Right kidney (tissue), 1 donor: ENCODE measurements at regions not wholly inside any gene's neighbourhood (a gene's known extent, or its start where the extent isn't known, plus 50 kb on each side); places are given as distances from the start of the nearest gene placed in this dataset.

Source experiments
- DNase-seq: peaks from one replicate; pipeline ENCODE4 v3.0.0-alpha.2; 2016

DNA sequence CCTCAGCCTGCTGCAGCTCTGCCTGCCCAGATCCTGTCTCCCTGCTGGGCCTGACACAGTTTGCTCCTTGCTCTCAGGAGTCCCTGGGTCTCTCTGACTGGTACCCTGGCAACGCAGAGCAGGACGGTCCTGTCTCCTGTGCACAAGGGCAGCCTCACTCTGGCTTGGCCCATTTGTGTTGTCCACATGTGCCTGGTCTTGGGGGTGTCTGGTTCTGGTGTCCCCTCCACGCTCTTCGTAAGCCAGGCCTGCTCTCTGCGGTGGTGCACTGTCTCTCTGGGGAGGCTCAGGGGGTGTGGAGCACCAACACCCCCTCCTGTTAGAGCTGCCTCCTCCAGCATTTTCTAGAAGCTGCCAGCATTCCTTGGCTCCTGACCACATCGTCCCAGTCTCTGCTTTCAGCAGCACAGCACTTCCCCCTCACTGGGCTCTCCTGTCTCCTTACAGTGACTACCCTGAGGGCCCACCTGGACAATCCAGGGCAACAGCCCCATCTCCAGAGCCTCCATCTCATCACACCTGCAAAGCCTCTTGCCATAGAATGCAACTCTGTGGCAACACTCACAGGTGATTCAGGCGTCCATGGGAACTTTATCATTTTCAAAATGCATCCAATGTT is 235.6 kb upstream of the HS6ST1 start:
- DNase-seq, result no peak

DNA sequence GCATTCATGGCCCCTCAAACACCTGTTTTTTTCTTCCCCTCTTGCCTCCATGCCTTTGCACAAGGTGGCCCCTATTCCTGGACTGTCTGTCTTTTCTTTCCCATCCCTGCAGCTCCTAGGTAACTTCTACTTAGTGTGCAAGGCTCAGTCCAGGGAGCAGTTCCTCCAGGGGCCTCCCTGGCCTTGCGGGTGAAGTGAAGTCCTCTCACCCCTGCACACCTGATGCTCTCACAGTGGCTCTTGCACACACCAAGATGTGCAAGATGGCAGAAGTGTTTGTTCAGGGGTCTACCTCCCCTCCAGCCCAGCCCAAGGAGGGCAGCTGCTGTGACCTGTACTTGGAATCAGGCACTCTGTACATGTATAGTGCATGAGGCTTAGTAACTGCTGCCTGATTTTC is 236.8 kb upstream of the HS6ST1 start:
- no peak for DNase-seq

DNA sequence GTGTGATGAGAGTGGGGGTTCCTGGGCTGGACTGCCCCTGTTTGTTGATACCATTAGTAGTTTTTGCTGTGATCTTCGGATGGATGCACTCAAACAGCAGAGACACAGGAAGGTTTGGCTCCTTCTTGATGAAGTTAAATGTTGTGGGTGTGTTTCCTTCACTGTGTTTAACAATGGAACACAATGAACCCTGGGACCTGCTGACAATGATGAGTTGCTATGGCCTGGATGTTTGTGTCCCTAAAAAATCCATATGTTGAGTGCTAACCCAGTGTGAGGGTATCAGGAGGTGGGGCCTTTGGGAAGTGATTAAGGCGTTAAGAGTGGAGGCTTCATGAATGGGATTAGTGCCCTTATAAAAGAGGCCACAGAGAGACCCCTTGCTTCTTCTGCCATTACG is 237.4 kb upstream of the HS6ST1 start:
- DNase-seq, result no peak

DNA sequence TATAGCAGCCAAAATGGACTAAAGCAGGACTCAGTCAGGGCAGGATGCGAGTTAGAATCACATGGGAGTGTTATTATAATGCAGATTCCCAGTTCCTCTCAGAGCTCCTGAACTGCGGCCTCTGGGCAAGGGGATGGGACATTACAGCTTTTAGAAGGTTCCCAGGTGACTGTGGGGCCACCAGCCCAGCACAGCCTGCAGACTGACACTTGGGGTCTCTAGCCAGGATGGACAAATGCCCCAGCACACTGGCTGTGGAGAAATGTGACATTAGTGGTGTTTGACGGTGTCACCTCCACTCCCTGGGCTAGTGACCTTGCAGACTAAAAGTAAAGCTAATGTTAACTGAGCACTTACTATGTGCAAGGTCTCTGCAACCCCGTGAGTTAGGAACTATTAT is 238.0 kb upstream of the HS6ST1 start:
- DNase-seq, result no peak

DNA sequence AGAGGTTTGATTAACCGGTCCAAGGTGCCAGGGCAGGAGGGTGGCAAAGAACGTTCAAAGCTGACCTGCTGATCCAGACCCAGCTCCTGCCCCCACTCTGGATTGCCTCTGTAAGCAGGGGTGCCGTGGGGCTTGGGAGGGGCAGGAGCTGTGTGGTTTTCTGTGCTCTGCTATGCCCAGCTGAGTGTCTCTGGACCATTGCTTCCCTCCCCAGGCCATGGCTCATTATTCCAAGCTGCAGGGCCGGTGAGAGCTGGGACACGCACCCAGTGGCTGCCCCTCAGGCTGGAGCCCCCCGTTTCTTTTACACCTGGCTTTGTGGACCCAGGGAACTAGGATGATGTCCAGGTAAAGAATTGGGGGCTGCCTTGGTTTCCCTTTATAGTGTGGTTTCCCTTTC is 238.4 kb upstream of the HS6ST1 start:
- DNase-seq, result no peak

DNA sequence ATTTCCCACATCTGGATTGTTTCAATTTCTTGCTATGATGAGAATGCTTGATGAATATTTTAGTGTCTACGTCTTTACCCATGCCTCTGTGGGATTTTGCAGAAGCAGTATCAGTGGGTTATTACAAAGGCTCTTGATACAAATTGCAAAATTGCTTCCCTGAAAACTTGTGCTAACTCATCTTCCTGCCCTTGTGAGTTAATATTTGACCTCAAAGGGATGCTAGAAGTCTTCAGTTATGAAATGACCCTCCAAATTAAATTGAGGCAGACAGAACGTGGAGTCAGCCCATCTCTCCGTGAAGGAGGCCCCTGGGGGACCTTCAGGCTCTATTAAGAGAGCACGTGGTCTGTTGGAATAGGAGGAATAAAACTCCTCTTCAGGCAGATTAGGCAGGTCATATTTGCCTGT is 239.2 kb upstream of the HS6ST1 start:
- DNase-seq, result no peak

DNA sequence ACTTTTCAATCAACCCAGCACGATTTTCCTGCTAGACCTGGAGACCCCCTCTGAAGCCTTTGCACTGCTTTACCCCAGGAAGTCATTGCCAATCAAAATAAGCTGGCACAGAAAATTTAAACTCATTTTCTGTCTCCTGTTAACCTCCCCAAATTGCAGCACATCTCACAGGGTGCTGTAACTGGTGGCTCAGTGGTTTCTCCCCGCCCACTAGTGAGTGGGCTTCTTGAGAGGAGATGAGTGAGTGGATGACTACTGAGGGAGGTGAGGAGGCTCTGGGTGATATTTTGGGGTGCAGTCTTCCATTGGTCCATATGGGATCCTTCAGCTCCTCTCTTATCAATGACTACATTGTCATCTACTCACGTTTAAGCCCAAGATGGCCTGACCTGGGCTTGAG is 239.8 kb upstream of the HS6ST1 start:
- no peak for DNase-seq

DNA sequence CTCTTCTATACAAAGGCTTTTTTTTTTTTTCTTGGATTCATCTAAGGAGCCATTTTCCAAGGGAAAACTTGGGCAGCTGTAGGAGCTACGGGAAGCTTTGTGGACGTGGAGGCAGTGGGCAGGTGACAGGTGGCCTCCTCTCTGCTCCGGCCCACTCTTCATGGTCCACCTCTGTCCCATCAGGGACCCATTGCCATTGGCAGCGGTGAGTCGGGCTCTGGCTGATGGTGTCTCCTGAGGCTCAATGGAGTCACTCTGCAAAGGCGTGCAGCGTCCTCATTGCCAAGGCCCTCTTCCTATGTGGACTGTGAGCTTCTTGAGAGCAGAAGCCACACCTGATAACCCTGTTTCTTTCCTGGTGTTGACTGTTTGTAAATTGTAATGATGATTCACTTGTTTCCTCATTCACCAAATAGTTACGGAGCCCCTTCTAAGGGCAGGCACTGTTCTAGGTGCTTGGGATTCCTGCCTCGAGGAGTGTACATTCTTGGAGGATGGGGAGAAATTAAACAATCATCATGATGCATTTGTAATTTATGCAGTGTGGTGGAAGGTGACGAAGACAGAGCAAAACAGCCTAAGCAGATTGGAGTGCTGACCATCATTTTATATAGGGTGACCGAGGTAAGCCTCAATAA is 240.3 kb upstream of the HS6ST1 start:
- DNase-seq, result no peak

DNA sequence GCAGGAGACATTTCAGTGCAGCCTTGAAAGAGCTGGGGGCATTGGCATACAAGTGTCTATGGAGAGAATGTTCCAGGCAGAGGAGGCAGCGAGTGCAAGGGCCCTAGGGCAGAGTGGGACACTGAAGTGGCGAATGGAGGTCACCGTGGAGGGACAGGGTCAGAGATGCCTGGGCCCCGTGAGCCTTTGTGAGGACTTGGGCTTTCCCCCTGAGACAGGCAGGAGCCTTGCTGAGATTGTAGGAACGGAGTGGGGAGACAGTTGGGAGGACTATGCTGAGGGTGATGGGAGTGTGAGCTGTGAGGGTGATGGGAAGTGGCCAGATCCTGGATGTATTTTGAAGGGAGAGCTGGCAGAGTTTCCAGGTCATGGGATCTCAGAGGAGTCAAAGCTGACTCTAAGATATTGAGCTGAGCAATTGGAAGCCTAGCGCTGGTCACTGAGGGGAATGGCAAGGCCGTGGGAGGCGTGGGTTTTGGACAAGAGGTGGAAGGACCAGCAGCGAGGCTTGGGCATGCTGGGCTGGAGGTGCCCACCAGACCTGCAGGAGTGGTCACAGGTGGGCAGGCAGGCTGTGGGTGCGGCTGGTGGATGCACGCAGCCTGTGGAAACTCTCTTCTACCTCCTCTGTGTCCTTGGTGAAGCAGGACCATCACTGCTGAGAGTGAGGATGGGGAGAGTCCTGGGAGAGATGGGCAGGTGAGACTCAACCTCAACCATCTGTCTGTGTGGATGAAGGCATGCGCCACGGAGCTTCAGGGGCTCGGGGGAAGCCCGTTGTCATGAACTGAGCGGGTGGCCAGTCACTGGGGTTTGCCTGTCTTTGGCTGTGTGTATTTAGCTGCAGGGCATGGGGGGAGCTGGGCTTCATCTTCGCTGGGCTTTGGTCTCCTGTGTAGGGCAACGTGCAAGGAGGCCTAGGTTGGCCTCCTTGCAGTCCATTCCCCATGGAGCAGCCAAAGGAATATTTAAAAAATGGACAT is 241.2 kb upstream of the HS6ST1 start:
- DNase-seq, result no peak

DNA sequence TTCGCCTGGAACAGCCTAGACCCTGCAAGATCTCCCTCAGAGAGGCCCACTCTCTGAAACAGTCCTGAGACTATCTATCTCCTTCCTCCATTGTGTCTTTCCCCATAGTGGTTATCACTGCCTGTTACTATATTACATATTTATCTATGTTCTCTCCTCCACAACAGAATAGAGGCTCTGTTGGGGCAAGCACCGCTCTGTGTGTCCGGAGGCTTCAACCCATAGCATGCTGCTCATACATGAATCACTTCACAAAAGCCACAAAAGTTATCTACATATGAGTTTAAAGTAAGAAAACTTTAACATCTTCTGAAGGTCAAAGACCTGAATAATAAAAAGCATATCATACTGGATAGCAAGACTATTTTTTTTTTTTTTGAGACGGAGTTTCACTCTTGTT is 242.1 kb upstream of the HS6ST1 start:
- DNase-seq, result no peak

DNA sequence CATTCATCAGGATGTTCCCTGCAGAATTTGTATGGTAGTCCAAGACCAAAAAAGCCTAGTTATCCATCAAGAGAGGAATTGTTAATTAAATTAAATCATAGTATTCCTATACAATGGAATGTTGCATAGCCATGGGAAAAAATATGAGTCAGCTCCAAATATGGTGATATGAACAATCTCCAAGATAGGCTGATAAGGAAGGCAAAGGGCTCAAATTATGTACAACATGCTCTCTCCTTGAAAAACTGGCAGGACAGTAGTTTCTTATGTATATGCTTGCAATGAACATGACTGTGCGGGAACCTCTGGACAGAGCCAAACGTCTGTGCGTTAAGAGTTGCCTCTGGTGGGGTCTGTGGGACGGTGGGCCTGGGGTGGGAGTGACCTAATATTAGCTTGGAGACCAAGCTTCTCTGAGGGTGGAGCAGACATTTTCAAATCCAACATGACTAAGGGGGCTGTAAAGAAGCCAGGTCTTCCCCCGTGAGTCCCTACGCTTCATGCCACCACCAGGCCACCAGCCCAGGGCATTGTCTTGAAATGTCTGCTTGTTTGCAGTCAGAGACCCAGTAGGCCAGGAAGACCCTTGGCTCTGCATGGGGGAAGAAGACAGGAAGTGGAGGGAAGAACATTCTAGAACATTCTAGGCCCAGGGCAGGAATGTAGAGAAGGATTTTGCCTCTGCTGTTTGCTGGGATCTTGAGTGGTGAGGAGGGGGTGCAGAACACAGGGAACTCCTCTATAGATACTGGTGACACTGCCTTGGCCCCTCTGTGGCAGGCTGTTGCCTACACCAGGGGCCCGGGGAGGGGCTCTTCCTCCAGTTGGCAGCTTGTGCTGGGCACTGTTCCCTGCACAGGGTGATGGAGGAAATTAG is 244.0 kb upstream of the HS6ST1 start:
- no peak for DNase-seq

DNA sequence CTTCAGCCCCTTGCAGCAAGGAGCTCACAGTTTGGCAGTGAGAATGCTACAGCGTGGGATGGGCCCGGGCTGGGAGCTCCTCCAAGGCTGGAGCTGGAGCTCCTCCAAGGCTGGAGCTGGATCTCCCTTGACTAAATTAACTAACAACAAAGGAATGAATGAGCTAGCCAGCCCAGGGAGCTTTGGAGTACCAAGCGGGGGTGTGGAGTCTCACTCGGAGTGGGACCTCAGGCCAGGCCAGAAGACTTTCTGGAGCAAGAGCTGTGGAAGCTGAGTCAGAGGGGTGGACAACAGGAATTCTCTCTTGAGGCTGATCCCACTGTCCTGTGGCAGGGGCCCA is 244.7 kb upstream of the HS6ST1 start:
- no peak for DNase-seq

DNA sequence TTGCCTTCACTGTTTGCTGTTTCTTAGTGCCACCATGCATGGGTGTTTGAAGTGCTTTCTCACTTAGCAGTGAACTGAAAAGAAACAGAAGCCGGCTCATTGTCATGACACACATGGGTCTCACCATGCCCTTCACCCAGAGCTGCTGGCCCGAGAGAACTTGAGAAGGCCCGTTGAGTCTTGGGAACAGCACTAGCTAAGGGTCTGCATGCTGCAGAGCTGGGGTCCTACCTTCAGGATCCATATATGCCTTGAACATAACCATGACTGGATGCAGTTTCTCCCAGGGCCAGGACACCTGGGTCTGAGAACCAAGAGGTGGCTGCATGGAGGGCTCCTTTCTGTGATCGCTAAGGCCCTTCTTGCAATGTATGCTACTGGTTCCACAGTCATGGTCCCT is 245.5 kb upstream of the HS6ST1 start:
- DNase-seq, result no peak

DNA sequence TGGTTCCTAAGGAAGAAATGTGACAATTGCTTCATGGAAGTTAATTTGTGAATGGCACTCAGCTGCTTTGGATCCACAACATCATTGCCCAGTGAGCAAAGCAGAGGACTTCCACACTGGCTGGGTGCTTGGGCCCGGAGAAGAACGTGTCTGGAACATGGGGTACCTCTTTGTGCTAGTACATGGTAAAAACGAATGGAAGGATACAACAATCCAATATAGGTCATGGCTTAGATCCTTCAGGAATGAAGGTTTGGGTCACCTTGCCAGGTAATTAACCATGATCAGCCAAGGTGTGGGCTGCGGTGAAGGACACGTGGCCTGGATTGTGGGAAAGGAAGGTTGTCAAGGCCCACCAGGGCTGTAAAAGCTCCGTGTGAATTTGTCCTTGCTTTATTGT is 245.9 kb upstream of the HS6ST1 start:
- DNase-seq, result no peak

DNA sequence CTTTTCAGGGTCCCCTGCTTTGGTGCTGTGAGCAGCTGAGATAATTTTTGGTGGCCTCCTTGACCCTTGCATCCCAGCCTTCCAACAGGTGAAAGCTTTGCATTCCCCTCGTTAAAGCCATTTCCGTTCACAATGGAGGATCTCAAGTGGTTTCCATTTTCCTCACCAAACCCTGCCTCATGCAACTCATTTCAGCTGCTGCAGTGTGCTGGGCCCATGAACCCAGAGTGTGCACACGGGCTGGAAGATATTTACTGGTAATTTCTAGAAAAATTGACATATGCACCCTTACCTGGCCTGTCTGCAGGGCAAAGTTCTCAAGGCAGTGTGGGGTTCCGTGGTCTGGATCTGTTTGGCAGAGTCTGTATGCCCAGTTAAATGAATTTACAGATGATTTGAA is 246.8 kb upstream of the HS6ST1 start:
- DNase-seq, result no peak

DNA sequence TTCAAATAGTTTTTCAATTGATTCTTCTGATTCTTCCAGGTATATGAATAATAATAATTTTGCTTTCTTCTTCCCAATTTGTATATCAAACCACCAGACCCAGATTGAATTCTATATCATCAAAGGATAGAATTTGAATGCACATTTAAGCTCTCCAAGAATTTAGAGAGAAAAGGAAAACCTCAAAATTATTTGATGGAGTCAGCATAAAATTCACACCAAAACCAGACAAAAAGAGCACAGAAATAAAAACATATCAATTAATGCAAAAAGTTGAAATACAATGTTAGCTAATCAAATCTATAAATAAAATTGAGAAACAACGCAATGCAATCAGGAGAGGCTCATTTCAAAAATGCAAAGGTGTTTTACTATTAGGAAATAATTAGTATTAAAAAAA is 248.0 kb upstream of the HS6ST1 start:
- no peak for DNase-seq

DNA sequence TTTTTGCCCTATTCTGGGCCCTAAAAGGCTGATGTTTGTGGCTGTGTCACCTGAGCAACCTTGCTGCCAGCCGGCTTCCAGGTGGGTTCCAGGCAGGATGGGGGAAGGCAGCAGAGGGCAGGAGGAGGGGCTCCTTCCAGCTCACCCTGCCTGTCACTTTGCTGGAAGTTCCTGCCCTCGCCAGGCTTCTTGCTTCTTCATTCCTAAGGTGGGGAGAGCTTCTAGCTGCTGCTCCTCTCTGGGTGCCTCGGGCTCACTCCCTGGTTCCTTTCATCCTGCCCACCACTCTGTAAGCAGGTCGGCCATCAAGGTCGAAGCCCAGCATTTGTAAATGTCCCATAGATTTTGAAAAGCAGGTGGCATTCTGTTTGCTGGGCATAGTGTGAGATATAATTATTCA is 249.4 kb upstream of the HS6ST1 start:
- DNase-seq, result no peak

DNA sequence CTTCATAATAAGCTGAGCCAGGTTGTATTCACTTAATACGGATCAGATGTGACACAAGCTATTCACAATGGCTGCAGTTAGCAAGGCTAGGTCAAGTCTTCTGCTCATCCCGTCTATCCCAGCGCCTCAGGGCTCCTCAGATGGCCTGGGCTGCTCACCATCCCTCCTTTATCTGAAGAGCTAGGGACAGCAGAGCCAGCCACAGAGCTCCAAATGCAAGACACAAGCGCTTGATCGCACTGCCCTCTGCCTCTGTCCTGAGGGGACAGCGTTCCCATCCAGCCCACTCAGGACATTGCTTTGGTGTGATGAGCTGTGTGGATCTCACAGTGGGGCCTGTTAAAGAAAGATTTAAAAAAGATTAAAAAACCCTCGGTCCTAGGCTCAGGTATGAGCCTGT is 254.4 kb upstream of the HS6ST1 start:
- no peak for DNase-seq

DNA sequence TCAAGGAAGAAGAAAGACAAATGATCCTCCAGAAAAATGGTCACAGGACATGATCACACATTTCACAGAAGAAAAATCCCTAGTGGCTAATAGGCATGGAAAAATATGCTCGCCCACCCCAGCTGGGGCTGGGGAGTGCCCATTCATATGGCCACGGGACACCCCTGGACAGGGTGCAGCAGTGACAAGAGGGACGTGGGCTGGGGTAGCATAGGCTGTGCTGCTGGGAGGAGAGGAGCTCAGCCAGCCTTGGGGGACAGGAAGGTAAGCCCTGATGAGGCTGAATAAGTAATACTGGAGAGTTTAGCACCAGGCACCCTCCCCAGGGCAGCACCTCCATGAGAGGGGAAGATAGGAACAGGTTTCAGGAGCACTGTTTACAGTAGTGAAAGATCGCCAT is 254.9 kb upstream of the HS6ST1 start:
- DNase-seq, result no peak

DNA sequence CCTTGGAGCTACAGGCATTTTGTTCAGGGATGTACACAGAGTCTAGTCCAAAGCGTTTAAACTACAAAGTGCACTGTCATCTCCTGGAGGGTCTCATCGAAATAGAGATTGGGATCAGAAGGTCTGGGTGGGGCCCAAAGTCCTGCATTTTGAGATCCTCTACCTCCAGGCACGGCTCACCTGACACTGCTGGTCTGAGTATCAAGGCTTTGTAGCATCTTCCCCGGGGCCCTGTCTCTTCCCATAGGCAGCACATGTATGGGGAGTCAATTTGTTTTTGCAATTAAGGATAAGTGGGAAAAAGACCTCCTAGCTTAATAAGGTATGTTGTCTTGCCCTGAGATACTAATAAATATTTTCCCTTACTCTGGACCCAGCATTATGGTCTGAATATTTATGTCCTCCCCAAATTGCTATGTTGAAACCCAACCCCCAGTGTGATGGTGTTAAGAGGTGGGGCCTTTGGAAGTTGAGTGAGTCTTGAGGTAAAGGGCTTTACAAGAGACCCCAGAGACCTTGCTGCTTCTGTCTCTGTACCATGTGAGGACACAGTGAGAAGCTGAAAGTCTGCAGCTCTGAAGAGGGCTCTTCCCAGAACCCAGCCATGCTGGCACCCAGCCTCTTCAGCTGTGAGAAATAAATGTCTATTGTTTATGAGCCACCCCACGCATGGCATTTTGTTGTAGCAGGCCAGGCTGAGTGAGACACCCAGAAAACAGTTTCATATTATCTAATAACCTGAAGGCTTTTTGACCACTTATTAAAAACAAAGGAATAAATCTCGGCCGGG is 258.7 kb upstream of the HS6ST1 start:
- no peak for DNase-seq
